Neural crest cell (in vitro differentiated cells): ENCODE measurements at regions not wholly inside any gene's neighbourhood (a gene's known extent, or its start where the extent isn't known, plus 50 kb on each side); places are given as distances from the start of the nearest gene placed in this dataset.

Source experiments
- DNase-seq: peaks from one replicate; pipeline ENCODE4 v3.0.0; 2021; ENCODE audit warnings: low read depth, mixed read lengths, low spot score
- H3K27ac Mint-ChIP-seq: one replicate; pipeline ENCODE4 v1.8.0; 2021; ENCODE audit warnings: mild to moderate bottlenecking, mixed read lengths; ENCODE audit not compliant: unreplicated experiment
- H3K27me3 Mint-ChIP-seq: 2 replicates; pipeline ENCODE4 v1.8.0; 2021; ENCODE audit warnings: low read depth, mild to moderate bottlenecking, mixed read lengths
- H3K36me3 Mint-ChIP-seq: 2 replicates; pipeline ENCODE4 v1.8.0; 2021; ENCODE audit warnings: low read depth, mild to moderate bottlenecking, mixed read lengths
- H3K4me1 Mint-ChIP-seq: 2 replicates; pipeline ENCODE4 v1.8.0; 2021; ENCODE audit warnings: mixed read lengths
- H3K4me3 Mint-ChIP-seq: one replicate; pipeline ENCODE4 v1.8.0; 2021; ENCODE audit warnings: mild to moderate bottlenecking, mixed read lengths
- H3K9me3 Mint-ChIP-seq: 2 replicates; pipeline ENCODE4 v1.8.0; 2021; ENCODE audit warnings: mixed read lengths
- CTCF ChIP-seq: fragments of 200-600 bp; sonication (generic); conservative IDR thresholded peaks from 2 replicates; pipeline ENCODE4 v1.5.0; 2021; ENCODE audit warnings: antibody characterized with exemption, mild to moderate bottlenecking

- Mint-ChIP-seq H3K4me1 (peaks cover 4% of the 10 kb centered on the region), H3K4me3 (no peak overlapping the region), H3K27me3 (peaks cover 23% of the 10 kb centered on the region), H3K36me3 (no peaks in the 10 kb centered on the region), H3K9me3 (no peaks in the 10 kb centered on the region), H3K27ac (no peak overlapping the region)
- DNase-seq, result no peak
- no peak for TF ChIP-seq CTCF
Measured at GRCh38 chr16:48916566-48916965, 306.6 kb upstream of the N4BP1 start.

GRCh38 chr16:48914070-48914469 lies 304.1 kb upstream of the N4BP1 start:
- H3K27me3 Mint-ChIP-seq, result peaks cover 20% of the 10 kb centered on the region
- DNase-seq, result no peak
- no peak overlapping the region for H3K27ac Mint-ChIP-seq
- TF ChIP-seq CTCF, result no peak
- H3K36me3 Mint-ChIP-seq, result no peaks in the 10 kb centered on the region
- H3K4me1 Mint-ChIP-seq, result peaks cover 4% of the 10 kb centered on the region
- H3K4me3 Mint-ChIP-seq, result no peak overlapping the region
- no peaks in the 10 kb centered on the region for H3K9me3 Mint-ChIP-seq

- Mint-ChIP-seq H3K36me3 (no peaks in the 10 kb centered on the region), H3K9me3 (no peaks in the 10 kb centered on the region), H3K4me3 (no peak overlapping the region), H3K27ac (no peak overlapping the region), H3K27me3 (peaks cover 19% of the 10 kb centered on the region), H3K4me1 (peaks cover 4% of the 10 kb centered on the region)
- DNase-seq, result no peak
- no peak for TF ChIP-seq CTCF
Measured at GRCh38 chr16:48913384-48913783, 303.4 kb upstream of the N4BP1 start.

GRCh38 chr16:48912360-48912759 lies 302.4 kb upstream of the N4BP1 start:
- Mint-ChIP-seq H3K27me3 (peaks cover 19% of the 10 kb centered on the region), H3K36me3 (no peaks in the 10 kb centered on the region), H3K4me1 (peaks cover 4% of the 10 kb centered on the region), H3K9me3 (no peaks in the 10 kb centered on the region), H3K27ac (no peak overlapping the region), H3K4me3 (no peak overlapping the region)
- TF ChIP-seq CTCF, result no peak
- DNase-seq, result no peak

- H3K9me3 Mint-ChIP-seq, result no peaks in the 10 kb centered on the region
- H3K36me3 Mint-ChIP-seq, result no peaks in the 10 kb centered on the region
- no peak overlapping the region for H3K27ac Mint-ChIP-seq
- TF ChIP-seq CTCF, result no peak
- peaks cover 4% of the 10 kb centered on the region for H3K4me1 Mint-ChIP-seq
- no peak overlapping the region for H3K4me3 Mint-ChIP-seq
- no peak for DNase-seq
- peaks cover 21% of the 10 kb centered on the region for H3K27me3 Mint-ChIP-seq
Measured at GRCh38 chr16:48911700-48912099, 301.7 kb upstream of the N4BP1 start.

- Mint-ChIP-seq H3K27ac (no peak overlapping the region), H3K27me3 (peaks cover 25% of the 10 kb centered on the region), H3K4me3 (no peak overlapping the region), H3K9me3 (no peaks in the 10 kb centered on the region), H3K36me3 (no peaks in the 10 kb centered on the region), H3K4me1 (peaks cover 13% of the 10 kb centered on the region)
- DNase-seq, result no peak
- no peak for TF ChIP-seq CTCF
Measured at GRCh38 chr16:48910214-48910613, 300.2 kb upstream of the N4BP1 start.
